NCI-H748 (cell line): ENCODE measurements at regions not wholly inside any gene's neighbourhood (a gene's known extent, or its start where the extent isn't known, plus 50 kb on each side); places are given as distances from the start of the nearest gene placed in this dataset.
A peak's percentile ranks its signal among the peaks of the same experiment; 100 is the strongest.

Experiments
- DNase-seq: peaks from one replicate; lab custom pipeline; 2025; ENCODE audit not compliant: unreplicated experiment; lab: John Stamatoyannopoulos, UW

GRCh38 chr6:111957623-111958315, 84.5 kb upstream of the FYN start:
- peak; percentile 81 for DNase-seq

- peak; percentile 42 for DNase-seq
Measured at GRCh38 chr6:111958534-111958933, 85.3 kb upstream of the FYN start.

- DNase-seq, result no peak
Measured at GRCh38 chr6:111959766-111960165, 86.5 kb upstream of the FYN start.

- DNase-seq, result no peak
Measured at GRCh38 chr6:111967131-111967530, 86.8 kb upstream of the CCN6 start.

- no peak for DNase-seq
Measured at GRCh38 chr6:111970426-111970825, 83.5 kb upstream of the CCN6 start.

GRCh38 chr6:111971181-111971841, 82.6 kb upstream of the CCN6 start:
- DNase-seq, result no peak

GRCh38 chr6:111971866-111972532, 81.9 kb upstream of the CCN6 start:
- DNase-seq, result no peak

- DNase-seq, result no peak
Measured at GRCh38 chr6:111972745-111973117, 81.2 kb upstream of the CCN6 start.

- DNase-seq, result no peak
Measured at GRCh38 chr6:111973118-111973761, 80.7 kb upstream of the CCN6 start.

GRCh38 chr6:111973927-111974639, 79.8 kb upstream of the CCN6 start:
- peak; percentile 22 for DNase-seq

GRCh38 chr6:111975466-111975865, 78.4 kb upstream of the CCN6 start:
- DNase-seq, result no peak

- no peak for DNase-seq
Measured at GRCh38 chr6:111976139-111976538, 77.8 kb upstream of the CCN6 start.

GRCh38 chr6:111978532-111979149, 75.3 kb upstream of the CCN6 start:
- no peak for DNase-seq

- DNase-seq, result no peak
Measured at GRCh38 chr6:111979633-111980032, 74.3 kb upstream of the CCN6 start.

GRCh38 chr6:111980143-111980542, 73.8 kb upstream of the CCN6 start:
- no peak for DNase-seq

- DNase-seq, result no peak
Measured at GRCh38 chr6:111980971-111981840, 72.7 kb upstream of the CCN6 start.

GRCh38 chr6:111982681-111983080, 71.2 kb upstream of the CCN6 start:
- peak; percentile 57 for DNase-seq

GRCh38 chr6:111983193-111983592, 70.7 kb upstream of the CCN6 start:
- no peak for DNase-seq

- DNase-seq, result no peak
Measured at GRCh38 chr6:111984081-111984480, 69.8 kb upstream of the CCN6 start.
